Right hindlimb (tissue), 1 donor: ENCODE measurements at regions not wholly inside any gene's neighbourhood (a gene's known extent, or its start where the extent isn't known, plus 50 kb on each side); places are given as distances from the start of the nearest gene placed in this dataset.
"Not testable (repeated sequence)": the region's sequence is repeated elsewhere in the genome, so short reads cannot be mapped to it uniquely, and the experiment has no call there.

ENCODE experiments used
- DNase-seq: peaks from one replicate; pipeline ENCODE4 v3.0.0-alpha.2; 2018

- DNase-seq = no peak
These were observed 158.2 kb downstream of the SLC38A4 start for GRCh38 chr12:46667551-46667950.

- DNase-seq = no peak
These were observed 161.0 kb downstream of the SLC38A4 start for GRCh38 chr12:46664761-46665287.

GRCh38 chr12:46663318-46663717 lies 162.5 kb downstream of the SLC38A4 start:
- no peak for DNase-seq

- DNase-seq = peak; percentile 34
These were observed 164.5 kb downstream of the SLC38A4 start for GRCh38 chr12:46661110-46661845.

DNA sequence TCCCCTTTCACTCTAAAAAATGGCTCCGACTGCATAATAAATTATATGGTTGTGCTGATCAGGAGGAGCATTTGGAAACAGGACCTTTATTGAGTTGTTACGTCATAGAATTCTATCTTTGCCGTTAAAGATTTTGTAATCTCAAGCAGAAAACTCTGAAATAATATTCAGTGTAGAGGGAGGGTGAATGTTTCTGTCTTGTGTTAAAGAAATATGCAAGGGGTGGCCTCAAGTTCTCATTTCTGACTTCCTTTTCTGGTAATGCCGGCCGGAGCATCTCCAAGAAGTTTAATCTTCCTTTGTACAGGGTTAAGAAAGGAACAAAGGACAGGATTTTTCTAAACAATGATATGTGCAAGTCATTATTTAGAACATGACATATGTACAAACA lies 165.1 kb downstream of the SLC38A4 start:
- no peak for DNase-seq

DNA sequence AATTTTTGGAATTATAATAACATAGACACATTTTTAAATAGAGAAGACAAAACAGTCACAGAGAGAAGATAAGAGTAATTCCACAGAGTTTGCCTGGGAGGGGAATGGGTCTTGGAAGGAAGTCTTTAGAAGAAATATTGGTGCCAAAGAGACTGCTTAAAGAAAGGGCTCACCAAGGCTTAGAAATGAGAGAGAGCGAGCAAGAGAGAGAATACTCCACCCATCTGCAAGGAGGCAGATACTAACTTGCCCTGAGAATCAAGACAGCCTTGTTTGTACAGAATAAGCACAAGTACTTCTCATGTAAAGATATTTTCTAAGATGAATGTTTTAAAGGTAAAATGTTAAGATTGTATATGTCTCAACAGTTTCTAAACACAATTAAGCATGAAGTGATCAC lies 165.5 kb downstream of the SLC38A4 start:
- DNase-seq = no peak

GRCh38 chr12:46659824-46660223 lies 166.0 kb downstream of the SLC38A4 start:
- DNase-seq = no peak

- no peak for DNase-seq
These were observed 166.7 kb downstream of the SLC38A4 start for GRCh38 chr12:46659032-46659650.

DNA sequence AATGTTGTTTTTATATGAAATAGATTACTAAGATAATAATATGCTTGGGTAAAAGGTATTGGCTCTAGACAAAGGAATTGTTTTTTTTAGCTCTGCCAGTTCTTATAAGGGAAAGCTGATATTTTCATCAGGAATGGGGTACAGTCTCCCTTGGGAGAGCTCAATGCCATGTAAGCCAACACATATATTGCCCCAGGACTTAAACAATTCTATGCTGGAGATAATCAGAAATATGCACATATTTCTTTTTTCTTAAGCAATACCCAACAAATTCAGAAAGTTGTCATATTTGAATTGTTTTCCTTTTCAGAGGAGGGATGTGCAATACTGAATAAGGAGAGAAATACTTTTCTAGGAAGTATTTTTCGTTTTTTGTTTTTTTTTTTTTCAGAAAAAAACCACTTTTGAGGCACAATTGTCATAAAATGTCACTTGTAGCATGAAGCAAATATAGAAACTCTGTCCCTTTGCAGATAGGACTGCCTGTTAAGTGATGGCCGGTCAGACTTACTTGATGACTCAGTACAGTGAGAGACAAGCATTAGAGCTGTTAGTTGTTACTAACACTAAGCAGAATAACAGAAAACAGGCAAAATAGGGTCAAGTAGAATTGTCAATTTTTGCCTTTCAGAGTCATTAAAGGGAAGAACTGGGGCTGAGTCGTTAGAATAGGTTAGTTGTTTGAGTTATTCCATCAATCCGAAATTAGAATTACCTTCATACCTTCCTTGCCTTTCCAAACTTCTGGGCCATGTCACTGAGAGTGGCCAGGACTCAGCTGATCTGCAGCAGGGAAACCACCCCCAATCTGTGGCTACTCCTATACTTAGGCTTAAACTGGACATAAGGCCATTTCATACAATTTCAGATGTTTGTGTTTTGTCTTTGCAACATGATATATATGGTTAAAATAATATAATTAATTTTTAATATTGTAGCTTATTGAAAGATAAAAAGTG lies 168.1 kb downstream of the SLC38A4 start:
- no peak for DNase-seq

- not testable (repeated sequence) for DNase-seq
These were observed 169.8 kb downstream of the SLC38A4 start for GRCh38 chr12:46655984-46656383.

- no peak for DNase-seq
These were observed 172.5 kb downstream of the SLC38A4 start for GRCh38 chr12:46653311-46653710.

DNA sequence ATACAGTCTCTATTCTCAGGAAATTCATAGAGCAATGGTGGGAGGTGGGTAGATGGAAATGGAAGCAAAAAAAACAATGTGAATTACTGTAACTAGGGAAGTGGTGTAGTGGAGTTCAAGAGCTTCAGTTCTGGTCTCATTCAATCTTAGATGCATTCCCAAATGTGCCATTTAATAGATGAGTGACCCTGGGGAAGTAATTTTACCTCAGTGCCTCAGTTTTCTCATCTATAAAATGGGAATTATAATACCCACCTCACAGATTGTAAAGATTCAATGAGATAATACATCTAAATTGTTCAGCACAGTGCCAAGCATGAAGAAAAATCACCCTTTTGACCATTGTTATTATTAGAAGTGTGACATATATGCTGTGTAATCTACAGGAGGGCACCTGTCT lies 173.1 kb downstream of the SLC38A4 start:
- DNase-seq = no peak

- no peak for DNase-seq
These were observed 175.1 kb downstream of the SLC38A4 start for GRCh38 chr12:46650688-46651087.

DNA sequence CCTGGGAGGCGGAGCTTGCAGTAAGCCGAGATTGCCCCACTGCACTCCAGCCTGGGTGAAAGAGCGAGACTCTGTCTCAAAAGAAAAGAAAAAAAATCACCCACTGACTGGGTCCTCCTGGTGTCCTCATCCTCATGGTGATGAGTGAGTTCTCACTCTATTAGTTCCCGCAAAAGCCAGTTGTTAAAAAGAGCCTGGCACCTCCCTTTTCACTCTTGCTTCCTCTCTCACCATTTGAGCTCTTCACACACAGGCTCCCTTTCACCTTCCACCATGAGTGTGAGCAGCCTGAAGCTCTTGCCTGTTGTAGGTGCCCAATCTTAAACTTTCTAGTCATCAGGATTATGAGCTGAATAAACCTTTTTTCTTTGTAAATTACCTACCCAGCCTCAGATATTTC lies 176.4 kb downstream of the SLC38A4 start:
- no peak for DNase-seq

GRCh38 chr12:46647034-46647433 lies 178.8 kb downstream of the SLC38A4 start:
- DNase-seq = no peak

DNA sequence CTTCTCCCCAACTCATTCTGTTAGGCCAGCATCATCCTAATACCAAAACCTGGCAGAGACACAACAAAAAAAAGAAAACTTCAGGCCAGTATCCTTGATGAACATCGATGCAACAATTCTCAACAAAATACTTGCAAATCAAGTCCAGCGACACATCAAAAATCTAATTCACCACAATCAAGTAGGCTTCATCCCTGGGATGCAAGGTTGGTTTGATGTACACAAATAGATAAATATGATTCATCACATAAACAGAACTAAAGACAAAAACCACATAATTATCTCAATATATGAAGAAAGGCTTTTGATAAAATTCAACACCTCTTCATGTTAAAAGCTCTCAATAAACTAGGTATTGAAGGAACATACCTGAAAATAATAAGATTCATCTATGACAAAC lies 184.1 kb downstream of the SLC38A4 start:
- DNase-seq = not testable (repeated sequence)

GRCh38 chr12:46635818-46636217 lies 190.0 kb downstream of the SLC38A4 start:
- no peak for DNase-seq

DNA sequence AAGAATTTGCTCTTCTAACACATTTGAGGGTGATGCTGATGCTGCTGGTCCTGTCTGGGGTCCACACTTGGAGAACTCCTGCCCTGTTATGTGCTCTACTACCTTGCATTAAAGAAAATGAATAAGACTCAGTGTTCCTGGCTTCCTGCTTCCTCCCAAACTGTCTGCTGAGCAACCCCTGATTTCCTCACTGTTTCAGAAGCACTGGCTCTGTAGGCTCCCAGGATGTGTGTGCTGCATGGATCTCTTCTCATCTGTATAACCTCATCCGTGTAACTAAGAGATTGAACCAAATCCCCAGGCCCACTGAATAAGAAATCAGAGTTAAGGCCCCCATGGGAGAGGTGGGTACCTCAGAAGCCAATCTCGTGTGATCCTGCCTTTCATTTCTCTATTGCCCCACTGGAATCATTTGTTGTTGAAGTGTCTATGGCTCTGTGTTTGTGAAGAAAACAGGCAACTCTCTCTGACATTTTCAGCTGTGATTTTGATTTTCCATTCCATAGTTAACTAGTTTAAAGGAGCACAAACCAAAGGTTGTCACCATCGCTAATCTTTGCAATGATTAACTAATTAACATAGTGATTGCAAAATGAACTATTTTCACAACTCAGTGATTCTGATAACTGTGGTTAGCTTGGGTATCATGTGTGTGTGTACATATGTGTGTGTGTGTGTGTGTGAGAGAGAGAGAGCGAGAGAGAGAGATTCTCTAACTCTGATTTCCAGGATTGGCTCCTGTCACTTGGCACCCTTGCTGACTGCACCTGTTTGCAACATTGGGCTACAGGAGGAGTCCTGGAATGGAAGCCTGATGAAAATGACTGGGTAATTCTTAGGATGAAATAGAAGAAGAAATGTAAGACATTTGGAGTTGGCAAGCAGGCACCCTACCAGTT lies 196.2 kb downstream of the SLC38A4 start:
- no peak for DNase-seq

DNA sequence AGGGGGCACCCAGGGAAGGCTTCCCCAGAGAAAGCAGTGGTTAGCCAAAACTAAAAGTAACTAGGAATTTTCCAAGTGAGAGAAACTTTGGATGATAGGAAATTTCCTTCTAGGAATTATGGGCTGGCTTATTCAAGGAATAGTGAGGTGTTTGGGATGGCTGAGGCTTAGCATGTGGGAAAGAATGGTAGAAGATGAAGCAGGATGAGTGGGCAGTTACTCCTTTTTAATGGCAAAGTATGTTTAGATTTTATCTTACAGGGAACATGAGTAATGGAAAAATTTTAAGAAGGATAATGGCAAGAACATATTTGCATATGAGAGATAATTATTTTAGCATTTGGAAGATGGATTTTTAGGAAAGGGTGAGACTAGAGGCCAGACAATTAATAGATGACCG lies 197.6 kb downstream of the SLC38A4 start:
- no peak for DNase-seq

DNA sequence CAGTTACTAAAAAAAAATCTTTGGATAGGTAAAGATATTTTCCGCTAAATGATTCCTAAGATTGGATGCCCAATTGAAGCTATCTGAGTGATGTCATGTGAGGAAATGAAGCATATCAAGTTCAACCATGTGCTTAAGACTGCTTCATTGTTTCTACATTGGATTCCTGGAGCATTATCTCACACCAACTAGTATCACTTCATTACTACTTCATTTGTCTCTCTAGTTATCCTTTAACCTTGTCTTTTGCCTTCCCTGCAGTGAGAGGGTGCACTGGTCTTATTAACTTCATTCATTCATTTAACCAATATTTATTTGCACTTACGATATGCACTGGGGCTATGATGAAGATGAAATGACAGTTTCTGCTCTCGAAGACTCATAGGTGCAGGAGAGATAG lies 198.1 kb downstream of the SLC38A4 start:
- no peak for DNase-seq

DNA sequence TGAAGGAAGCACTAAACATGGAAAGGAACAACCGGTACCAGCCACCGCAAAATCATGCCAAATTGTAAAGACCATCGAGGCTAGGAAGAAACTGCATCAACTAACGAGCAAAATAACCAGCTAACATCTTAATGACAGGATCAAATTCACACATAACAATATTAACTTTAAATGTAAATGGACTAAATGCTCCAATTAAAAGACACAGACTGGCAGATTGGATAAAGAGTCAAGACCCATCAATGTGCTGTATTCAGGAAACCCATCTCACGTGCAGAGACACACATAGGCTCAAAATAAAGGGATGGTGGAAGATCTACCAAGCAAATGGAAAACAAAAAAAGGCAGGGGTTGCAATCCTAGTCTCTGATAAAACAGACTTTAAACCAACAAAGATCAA lies 206.3 kb downstream of the SLC38A4 start:
- not testable (repeated sequence) for DNase-seq

DNA sequence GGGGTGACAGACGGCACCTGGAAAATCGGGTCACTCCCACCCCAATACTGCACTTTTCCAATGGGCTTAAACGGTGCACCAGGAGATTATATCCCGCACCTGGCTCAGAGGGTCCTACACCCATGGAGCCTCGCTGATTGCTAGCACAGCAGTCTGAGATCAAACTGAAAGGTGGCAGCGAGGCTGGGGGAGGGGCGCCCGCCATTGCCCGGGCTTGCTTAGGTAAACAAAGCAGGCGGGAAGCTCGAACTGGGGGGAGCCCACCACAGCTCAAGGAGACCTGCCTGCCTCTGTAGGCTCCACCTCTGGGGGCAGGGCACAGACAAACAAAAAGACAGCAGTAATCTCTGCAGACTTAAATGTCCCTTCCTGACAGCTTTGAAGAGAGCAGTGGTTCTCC lies 208.1 kb downstream of the SLC38A4 start:
- DNase-seq = not testable (repeated sequence)
